ENCODE measurements at regions not wholly inside any gene's neighbourhood (a gene's known extent, or its start where the extent isn't known, plus 50 kb on each side); places are given as distances from the start of the nearest gene placed in this dataset.

- DNase-seq (no peak), ATAC-seq (no peak)
- no peaks in the 10 kb centered on the region for H3K4me1 ChIP-seq
- no peaks in the 10 kb centered on the region for H3K36me3 ChIP-seq
- no peak overlapping the region for H3K27ac ChIP-seq
- intact Hi-C loops (cut with DNase I) = no loop called here
- WGBS, 2 donors = 64 to 83% methylated on average over 5 of the region's 5 CpGs
- TF ChIP-seq CTCF (IDR thresholded peaks at IDR 0.05) = no peak
- no peaks in the 10 kb centered on the region for H3K9me3 ChIP-seq
- no peak overlapping the region for H3K4me3 ChIP-seq
- H3K27me3 ChIP-seq = peaks cover 0 to 2% (median 0%) of the 10 kb centered on the region in 7 donors
Measured at GRCh38 chr3:34218706-34219385, 420.4 kb downstream of the PDCD6IP start.

- H3K4me1 ChIP-seq = no peaks in the 10 kb centered on the region
- H3K27me3 ChIP-seq = peaks cover 0 to 2% (median 0%) of the 10 kb centered on the region in 7 donors
- intact Hi-C loops (cut with DNase I) = no loop called here
- no peak overlapping the region for H3K27ac ChIP-seq
- WGBS, 2 donors = 86 to 89% methylated on average over 1 of the region's 1 CpG
- H3K36me3 ChIP-seq = no peaks in the 10 kb centered on the region
- H3K9me3 ChIP-seq = no peaks in the 10 kb centered on the region
- TF ChIP-seq CTCF (IDR thresholded peaks at IDR 0.05) = no peak
- DNase-seq (no peak), ATAC-seq (no peak)
- H3K4me3 ChIP-seq = no peak overlapping the region
Measured at GRCh38 chr3:34219556-34219955, 421.1 kb downstream of the PDCD6IP start.

GRCh38 chr3:34225821-34226366 is 427.5 kb downstream of the PDCD6IP start:
- WGBS, 2 donors = 79 to 84% methylated on average over 3 of the region's 3 CpGs
- DNase-seq = no peak
- ATAC-seq = no peak
- no peaks in the 10 kb centered on the region for H3K9me3 ChIP-seq
- peaks cover 0 to 2% (median 0%) of the 10 kb centered on the region in 7 donors for H3K27me3 ChIP-seq
- no peaks in the 10 kb centered on the region for H3K36me3 ChIP-seq
- TF ChIP-seq CTCF (IDR thresholded peaks at IDR 0.05) = no peak
- no peaks in the 10 kb centered on the region for H3K4me1 ChIP-seq
- H3K4me3 ChIP-seq = no peak overlapping the region
- no peak overlapping the region for H3K27ac ChIP-seq
- intact Hi-C loops (cut with DNase I) = no loop called here

- intact Hi-C loops (cut with DNase I) = no loop called here
- 86 to 88% methylated on average over 5 of the region's 5 CpGs for WGBS, 2 donors
Measured at GRCh38 chr3:34229876-34230275, 431.4 kb downstream of the PDCD6IP start.

More at GRCh38 chr3:34229876-34230275, 431.4 kb downstream of the PDCD6IP start:
- DNase-seq (no peak), ATAC-seq (no peak)
- H3K4me3 ChIP-seq = no peak overlapping the region
- no peaks in the 10 kb centered on the region for H3K36me3 ChIP-seq
- TF ChIP-seq CTCF (IDR thresholded peaks at IDR 0.05) = no peak
- no peaks in the 10 kb centered on the region for H3K9me3 ChIP-seq
- H3K27me3 ChIP-seq = no peaks in the 10 kb centered on the region
- H3K27ac ChIP-seq = no peak overlapping the region
- H3K4me1 ChIP-seq = no peaks in the 10 kb centered on the region

Data from heart right ventricle (tissue), 16 donors.